ENCODE measurements at regions not wholly inside any gene's neighbourhood (a gene's known extent, or its start where the extent isn't known, plus 50 kb on each side); places are given as distances from the start of the nearest gene placed in this dataset.

GRCh38 chr5:155229135-155229534 lies 215.6 kb downstream of the KIF4B start:
- Histone ChIP-seq H2BK5ac (ENCODE audit: low read depth, low read length) (no peak overlapping the region), H3K4ac (replicated peaks; ENCODE audit: insufficient read length, low read depth, low read length) (no peak overlapping the region), H4K8ac (ENCODE audit: extremely low read depth, insufficient read depth, low read length) (no peak overlapping the region), H3K36me3 (ENCODE audit: control insufficient read depth in 2 of 4, insufficient read depth in 4 of 4, low read length in 3 of 4) (no peaks in the 10 kb centered on the region), H3K14ac (ENCODE audit: insufficient read length) (no peak overlapping the region), H2AFZ (ENCODE audit: low read length) (no peak overlapping the region), H4K20me1 (replicated peaks in 1 of 2; ENCODE audit: control insufficient read depth in 1 of 2, insufficient read depth in 2 of 2, low read length in 2 of 2) (no peaks in the 10 kb centered on the region), H3K4me2 (ENCODE audit: insufficient read depth in 1 of 2, low read depth in 2 of 2, low read length in 2 of 2) (no peak overlapping the region), H3K27ac (ENCODE audit: low read depth, low read length) (no peak overlapping the region), H2BK20ac (ENCODE audit: low read length) (no peak overlapping the region), H3K9ac (replicated peaks in 1 of 4; ENCODE audit: extremely low read depth in 1 of 4, low read depth in 3 of 4, low read length in 3 of 4) (no peak overlapping the region), H3K23me2 (ENCODE audit: low read depth, low read length) (no peaks in the 10 kb centered on the region), H2BK15ac (ENCODE audit: low read length) (no peak overlapping the region), H4K5ac (ENCODE audit: insufficient read length, low read depth, low read length) (no peak overlapping the region), H3K9me3 (ENCODE audit: insufficient read depth in 2 of 2, low read depth in 1 of 2, low read length in 1 of 2) (no peaks in the 10 kb centered on the region), H3K4me3 (ENCODE audit: extremely low read depth in 1 of 4, insufficient read depth in 2 of 4, low read depth in 3 of 4, low read length in 4 of 4) (no peak overlapping the region), H2BK120ac (replicated peaks; ENCODE audit: low read depth, low read length) (no peak overlapping the region), H3K27me3 (replicated peaks in 1 of 4; ENCODE audit: control insufficient read depth in 3 of 4, extremely low read depth in 1 of 4, insufficient read depth in 3 of 4, low read length in 3 of 4) (no peaks in the 10 kb centered on the region), H4K91ac (replicated peaks; ENCODE audit: insufficient read length, low read length) (no peak overlapping the region), H2BK12ac (ENCODE audit: low read depth, low read length) (no peak overlapping the region), H3K79me1 (ENCODE audit: low read depth, low read length) (no peaks in the 10 kb centered on the region), H3K18ac (ENCODE audit: extremely low read depth, low read length) (no peak overlapping the region), H2AK5ac (ENCODE audit: low read depth, low read length) (no peak overlapping the region), H3K79me2 (ENCODE audit: control insufficient read depth in 1 of 2, insufficient read depth in 2 of 2, low read length in 2 of 2) (no peaks in the 10 kb centered on the region), H3K4me1 (replicated peaks in 1 of 4; ENCODE audit: control insufficient read depth in 3 of 4, insufficient read depth in 4 of 4, low read length in 3 of 4) (no peaks in the 10 kb centered on the region), H3K23ac (ENCODE audit: insufficient read length) (no peak overlapping the region), H3K56ac (replicated peaks; ENCODE audit: insufficient read length, low read depth, low read length) (no peak overlapping the region)
- 90% methylated on average over 5 of the region's 5 CpGs; no CpG with 5 or more reads in 1 of the 2 experiments for WGBS, 2 experiments (ENCODE audit: extremely low coverage in 1 of 2, insufficient coverage in 1 of 2, insufficient read length in 1 of 2, insufficient replicate concordance in 2 of 2, low coverage in 1 of 2, low lambda C conversion rate in 2 of 2, missing lambda C conversion rate in 1 of 2)
- ChIA-PET CTCF (ENCODE audit: partially characterized antibody) (interaction anchor here (1.6 kb wide), 1 partner anchor 32 kb away, joined by 4 read pairs; no protein-coding TSS in a partner anchor), POLR2A (ENCODE audit: partially characterized antibody) (no interaction called here)
- no peak for FAIRE-seq
- TF ChIP-seq POU5F1 (IDR thresholded peaks at IDR 0.05; ENCODE audit: low read depth, low read length) (no peak), CEBPB (IDR thresholded peaks at IDR 0.05; ENCODE audit: low read depth, low read length) (no peak), RXRA (IDR thresholded peaks at IDR 0.05; ENCODE audit: insufficient read depth, low read depth, low read length) (no peak), TAF7 (optimal IDR thresholded peaks at IDR 0.05; ENCODE audit: borderline replicate concordance, low read depth, low read length) (no peak), ZNF274 (IDR thresholded peaks at IDR 0.05; ENCODE audit: borderline replicate concordance, extremely low read depth, low read length) (no peak), NANOG (IDR thresholded peaks at IDR 0.05; ENCODE audit: insufficient read depth, low read depth, low read length, poor library complexity, severe bottlenecking) (no peak), KDM5A (IDR thresholded peaks at IDR 0.05; ENCODE audit: low read length) (no peak), JUN (IDR thresholded peaks at IDR 0.05; ENCODE audit: low read depth, low read length) (no peak), CTBP2 (IDR thresholded peaks at IDR 0.05; ENCODE audit: borderline replicate concordance, insufficient read depth, insufficient read length, low read length) (no peak), YY1 (IDR thresholded peaks at IDR 0.05; ENCODE audit: low read depth, low read length) (no peak)
- DNase-seq (ENCODE audit: low read depth in 1 of 2, low spot score in 2 of 2): no peak

Measured in H1 (cell line).